Cardiac muscle cell (in vitro differentiated cells and primary cell): ENCODE measurements at regions not wholly inside any gene's neighbourhood (a gene's known extent, or its start where the extent isn't known, plus 50 kb on each side); places are given as distances from the start of the nearest gene placed in this dataset.

ENCODE experiments used
- DNase-seq, 2 donors: peaks; one replicate each; pipeline versions ENCODE4 v3.0.0 to v3.0.0-alpha.2; 2010 to 2017; ENCODE audit warnings: low read depth in 1 of 2, low spot score in 1 of 2
- H3K27ac ChIP-seq: fragments of 200-600 bp; sonication (generic); 2 replicates; pipeline ENCODE4 v1.5.1; 2016
- H3K27me3 ChIP-seq: fragments of 200-600 bp; sonication (generic); 2 replicates; pipeline ENCODE4 v1.6.0; 2016; ENCODE audit warnings: control low read depth
- H3K36me3 ChIP-seq: fragments of 200-600 bp; sonication (generic); 2 replicates; pipeline ENCODE4 v1.5.1; 2016; ENCODE audit warnings: control low read depth
- H3K4me1 ChIP-seq: fragments of 200-600 bp; sonication (generic); 2 replicates; pipeline ENCODE4 v1.8.1; 2017; ENCODE audit warnings: low read depth, mild to moderate bottlenecking, mixed run types
- H3K4me3 ChIP-seq: fragments of 200-600 bp; sonication (generic); 2 replicates; pipeline ENCODE4 v1.5.1; 2016; ENCODE audit warnings: mild to moderate bottlenecking
- H3K9me3 ChIP-seq: fragments of 200-600 bp; sonication (generic); 2 replicates; pipeline ENCODE4 v1.5.1; 2017; ENCODE audit warnings: low read depth, mild to moderate bottlenecking, control low read depth
- CTCF ChIP-seq: IDR thresholded peaks from 2 replicates; pipeline ENCODE4 v1.5.1; 2012; ENCODE audit warnings: low read depth, mild to moderate bottlenecking, low read length

- peak in 1 of 2 donors; percentile 98 for DNase-seq
- no peak for TF ChIP-seq CTCF
Observed at GRCh38 chr6:26157251-26158075, 70.2 kb downstream of the HFE start.

GRCh38 chr6:26158076-26158580, 70.9 kb downstream of the HFE start:
- Histone ChIP-seq H3K36me3 (no peaks in the 10 kb centered on the region), H3K9me3 (no peaks in the 10 kb centered on the region), H3K27me3 (no peaks in the 10 kb centered on the region), H3K4me1 (peaks cover 3% of the 10 kb centered on the region), H3K27ac (peak overlapping the region; percentile 65), H3K4me3 (peak overlapping the region; percentile 81)
- no peak for TF ChIP-seq CTCF
- peak in 1 of 2 donors; percentile 95 for DNase-seq

More at GRCh38 chr6:26157251-26158075, 70.2 kb downstream of the HFE start:
- peaks cover 3% of the 10 kb centered on the region for H3K4me1 ChIP-seq
- peak overlapping the region; percentile 81 for H3K4me3 ChIP-seq
- no peaks in the 10 kb centered on the region for H3K9me3 ChIP-seq
- H3K27ac ChIP-seq: peak overlapping the region; percentile 89
- no peaks in the 10 kb centered on the region for H3K36me3 ChIP-seq
- no peaks in the 10 kb centered on the region for H3K27me3 ChIP-seq

- peaks cover 3% of the 10 kb centered on the region for H3K4me1 ChIP-seq
- peak; percentile 30 to 60 for DNase-seq
- no peak for TF ChIP-seq CTCF
- H3K9me3 ChIP-seq: no peaks in the 10 kb centered on the region
- H3K4me3 ChIP-seq: peak overlapping the region; percentile 81
- peak overlapping the region; percentile 65 for H3K27ac ChIP-seq
- no peaks in the 10 kb centered on the region for H3K36me3 ChIP-seq
- no peaks in the 10 kb centered on the region for H3K27me3 ChIP-seq
Observed at GRCh38 chr6:26158581-26159356, 71.5 kb downstream of the HFE start.

GRCh38 chr6:26159357-26160273, 72.4 kb downstream of the HFE start:
- H3K9me3 ChIP-seq: no peaks in the 10 kb centered on the region
- H3K4me1 ChIP-seq: peaks cover 3% of the 10 kb centered on the region
- H3K36me3 ChIP-seq: no peaks in the 10 kb centered on the region
- TF ChIP-seq CTCF: no peak
- no peak overlapping the region for H3K27ac ChIP-seq
- DNase-seq: peak; percentile 6 to 38
- peak overlapping the region; percentile 81 for H3K4me3 ChIP-seq
- H3K27me3 ChIP-seq: no peaks in the 10 kb centered on the region

GRCh38 chr6:26161322-26161721, 74.1 kb downstream of the HFE start:
- no peak for TF ChIP-seq CTCF
- no peak overlapping the region for H3K4me3 ChIP-seq

More at GRCh38 chr6:26161322-26161721, 74.1 kb downstream of the HFE start:
- Histone ChIP-seq H3K4me1 (no peaks in the 10 kb centered on the region), H3K27ac (no peak overlapping the region), H3K36me3 (no peaks in the 10 kb centered on the region), H3K27me3 (no peaks in the 10 kb centered on the region), H3K9me3 (no peaks in the 10 kb centered on the region)
- no peak for DNase-seq
